ENCODE measurements at regions not wholly inside any gene's neighbourhood (a gene's known extent, or its start where the extent isn't known, plus 50 kb on each side); places are given as distances from the start of the nearest gene placed in this dataset.

DNA sequence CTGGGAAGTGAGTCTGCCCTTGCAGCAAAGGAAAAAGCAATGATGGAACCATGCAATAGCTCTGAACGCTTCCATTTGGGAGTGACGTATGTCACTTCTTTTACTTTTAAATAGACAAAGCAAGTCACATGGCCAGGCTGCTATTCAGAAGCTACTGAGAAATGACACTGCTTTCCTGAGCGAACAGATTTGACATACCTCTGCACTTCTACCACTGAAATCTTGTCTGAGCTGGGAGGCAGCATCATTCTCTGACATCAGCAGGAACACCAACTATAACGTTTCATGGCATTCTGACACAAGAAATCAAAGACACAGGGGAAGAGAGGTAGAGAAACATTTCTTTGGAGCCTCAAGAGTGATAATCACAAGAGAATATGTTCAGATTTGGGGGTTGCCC lies 271.1 kb downstream of the SNX13 start:
- TF ChIP-seq CTCF (IDR thresholded peaks at IDR 0.05; ENCODE audit: low read length, missing control alignments), result no peak
- DNase-seq (ENCODE audit: low read depth), result no peak
- no peak overlapping the region for H3K4me3 ChIP-seq (replicated peaks; ENCODE audit: low read depth, low read length)

- TF ChIP-seq CTCF (IDR thresholded peaks at IDR 0.05; ENCODE audit: low read length, missing control alignments), result no peak
- H3K4me3 ChIP-seq (replicated peaks; ENCODE audit: low read depth, low read length), result no peak overlapping the region
- DNase-seq (ENCODE audit: low read depth), result peak; percentile 74
Measured at GRCh38 chr7:17671956-17672355, 268.3 kb downstream of the SNX13 start.

GRCh38 chr7:17672783-17673182 lies 267.5 kb downstream of the SNX13 start:
- no peak for TF ChIP-seq CTCF (IDR thresholded peaks at IDR 0.05; ENCODE audit: low read length, missing control alignments)

GRCh38 chr7:17674166-17674942 lies 265.9 kb downstream of the SNX13 start:
- H3K4me3 ChIP-seq (replicated peaks; ENCODE audit: low read depth, low read length), result no peak overlapping the region
- no peak for TF ChIP-seq CTCF (IDR thresholded peaks at IDR 0.05; ENCODE audit: low read length, missing control alignments)
- no peak for DNase-seq (ENCODE audit: low read depth)

More at GRCh38 chr7:17672783-17673182, 267.5 kb downstream of the SNX13 start:
- H3K4me3 ChIP-seq (replicated peaks; ENCODE audit: low read depth, low read length), result no peak overlapping the region
- DNase-seq (ENCODE audit: low read depth), result no peak

- TF ChIP-seq CTCF (IDR thresholded peaks at IDR 0.05; ENCODE audit: low read length, missing control alignments), result no peak
- H3K4me3 ChIP-seq (replicated peaks; ENCODE audit: low read depth, low read length), result no peak overlapping the region
- DNase-seq (ENCODE audit: low read depth), result no peak
Measured at GRCh38 chr7:17674943-17675608, 265.2 kb downstream of the SNX13 start.

GRCh38 chr7:17677408-17677807 lies 262.9 kb downstream of the SNX13 start:
- DNase-seq (ENCODE audit: low read depth), result peak; percentile 78
- H3K4me3 ChIP-seq (replicated peaks; ENCODE audit: low read depth, low read length), result no peak overlapping the region
- no peak for TF ChIP-seq CTCF (IDR thresholded peaks at IDR 0.05; ENCODE audit: low read length, missing control alignments)
